GM21360 (cell line): ENCODE measurements at regions not wholly inside any gene's neighbourhood (a gene's known extent, or its start where the extent isn't known, plus 50 kb on each side); places are given as distances from the start of the nearest gene placed in this dataset.
A peak's percentile ranks its signal among the peaks of the same experiment; 100 is the strongest.
"Not testable (repeated sequence)": the region's sequence is repeated elsewhere in the genome, so short reads cannot be mapped to it uniquely, and the experiment has no call there.

Experiments
- ATAC-seq: cut with Tn5 transposase; IDR thresholded peaks from one replicate; pipeline ENCODE4 v1.9.1; 2021; ENCODE audit warnings: mild to moderate bottlenecking, moderate library complexity; ENCODE audit not compliant: unreplicated experiment

- peak; percentile 66 for ATAC-seq
Observed at GRCh38 chr1:86798608-86799291, 94.4 kb downstream of the SH3GLB1 start.

- ATAC-seq, result not testable (repeated sequence)
Observed at GRCh38 chr1:86803641-86804040, 99.3 kb downstream of the SH3GLB1 start.

- not testable (repeated sequence) for ATAC-seq
Observed at GRCh38 chr1:86805898-86806519, 101.6 kb downstream of the SH3GLB1 start.

GRCh38 chr1:86811142-86811924, 102.6 kb downstream of the SELENOF start:
- ATAC-seq, result no peak

GRCh38 chr1:86812286-86812685, 101.6 kb downstream of the SELENOF start:
- no peak for ATAC-seq
